ENCODE measurements at regions not wholly inside any gene's neighbourhood (a gene's known extent, or its start where the extent isn't known, plus 50 kb on each side); places are given as distances from the start of the nearest gene placed in this dataset.

DNA sequence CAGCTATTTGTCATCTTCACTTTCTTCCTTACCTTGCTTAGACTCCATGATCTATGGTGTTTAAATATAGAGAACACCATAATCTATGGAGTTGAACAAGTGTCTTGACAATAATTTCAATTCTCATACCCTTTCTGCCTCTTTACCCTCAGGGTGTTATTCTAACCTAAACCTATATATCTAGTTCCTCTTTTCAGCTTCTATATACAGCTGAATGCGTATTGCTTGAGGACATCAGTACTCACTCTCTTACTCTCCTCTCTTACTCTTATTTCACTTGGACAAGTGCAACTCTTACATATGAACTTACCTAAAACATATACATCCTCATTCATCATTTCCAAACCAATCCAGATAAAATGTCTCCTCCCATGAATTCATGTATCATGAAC lies 187.1 kb downstream of the RAP2B start:
- DNase-seq, result no peak

DNA sequence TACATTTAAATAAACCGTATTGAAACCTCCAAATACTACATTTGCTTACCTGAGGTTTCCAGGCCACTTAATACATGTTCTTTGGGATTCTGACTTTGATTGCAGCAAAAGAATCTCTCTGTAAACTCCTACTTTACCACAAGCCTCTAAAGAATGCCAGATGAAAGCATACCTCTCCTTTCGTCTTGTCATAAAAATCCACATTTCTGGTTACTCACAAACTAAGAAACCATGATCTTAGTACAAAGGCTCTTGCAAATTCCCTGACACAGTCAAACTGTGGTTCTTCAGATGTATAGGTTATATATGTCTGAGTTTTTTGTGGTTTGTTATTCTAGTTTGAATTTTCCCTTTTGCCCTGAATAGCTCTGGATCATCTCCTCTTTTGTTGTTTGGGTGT lies 188.4 kb downstream of the RAP2B start:
- intact Hi-C loops (cut with micrococcal nuclease), result no loop called here
- Histone ChIP-seq H3K9ac (ENCODE audit: insufficient read depth, low read length, poor library complexity, severe bottlenecking) (no peak overlapping the region), H3K4me2 (replicated peaks; ENCODE audit: extremely low read depth, low read length, poor library complexity, severe bottlenecking) (no peak overlapping the region), H3K4me3 (replicated peaks in 1 of 3; ENCODE audit: low read depth in 2 of 3, low read length in 3 of 3) (no peak overlapping the region), H3K36me3 (replicated peaks in 1 of 2; ENCODE audit: control insufficient read depth in 1 of 2, insufficient read depth in 2 of 2, low read length in 2 of 2) (no peaks in the 10 kb centered on the region), H3K27ac (ENCODE audit: low read depth in 1 of 2, low read length in 2 of 2) (no peak overlapping the region), H4K20me1 (ENCODE audit: insufficient read depth, low read length) (no peaks in the 10 kb centered on the region), H3K9me3 (replicated peaks in 1 of 2; ENCODE audit: control insufficient read depth in 1 of 2, insufficient read depth in 1 of 2, low read length in 2 of 2) (peaks cover 0 to 9% of the 10 kb centered on the region in 2 donors), H3K79me2 (ENCODE audit: insufficient read depth, low read length) (no peaks in the 10 kb centered on the region), H2AFZ (ENCODE audit: insufficient read depth, low read depth, low read length, poor library complexity, severe bottlenecking) (no peak overlapping the region), H3K4me1 (ENCODE audit: control insufficient read depth in 1 of 2, insufficient read depth in 2 of 2, low read length in 2 of 2) (no peaks in the 10 kb centered on the region), H3K27me3 (ENCODE audit: control insufficient read depth in 2 of 2, insufficient read depth in 2 of 2, low read length in 2 of 2) (no peaks in the 10 kb centered on the region)
- Mint-ChIP-seq H3K27ac (no peak overlapping the region), H3K4me1 (peaks cover 7% of the 10 kb centered on the region), H3K4me3 (no peak overlapping the region), H3K36me3 (no peaks in the 10 kb centered on the region), H3K9me3 (peaks cover 2 to 17% (median 9%) of the 10 kb centered on the region in 7 donors), H3K27me3 (ENCODE audit: low read depth in 3 of 3) (peaks cover 0 to 2% (median 1%) of the 10 kb centered on the region in 3 donors)
- no peak for DNase-seq
- WGBS (ENCODE audit: insufficient coverage), result 100% methylated on average over 1 of the region's 2 CpGs
- TF ChIP-seq, protein P1, sequence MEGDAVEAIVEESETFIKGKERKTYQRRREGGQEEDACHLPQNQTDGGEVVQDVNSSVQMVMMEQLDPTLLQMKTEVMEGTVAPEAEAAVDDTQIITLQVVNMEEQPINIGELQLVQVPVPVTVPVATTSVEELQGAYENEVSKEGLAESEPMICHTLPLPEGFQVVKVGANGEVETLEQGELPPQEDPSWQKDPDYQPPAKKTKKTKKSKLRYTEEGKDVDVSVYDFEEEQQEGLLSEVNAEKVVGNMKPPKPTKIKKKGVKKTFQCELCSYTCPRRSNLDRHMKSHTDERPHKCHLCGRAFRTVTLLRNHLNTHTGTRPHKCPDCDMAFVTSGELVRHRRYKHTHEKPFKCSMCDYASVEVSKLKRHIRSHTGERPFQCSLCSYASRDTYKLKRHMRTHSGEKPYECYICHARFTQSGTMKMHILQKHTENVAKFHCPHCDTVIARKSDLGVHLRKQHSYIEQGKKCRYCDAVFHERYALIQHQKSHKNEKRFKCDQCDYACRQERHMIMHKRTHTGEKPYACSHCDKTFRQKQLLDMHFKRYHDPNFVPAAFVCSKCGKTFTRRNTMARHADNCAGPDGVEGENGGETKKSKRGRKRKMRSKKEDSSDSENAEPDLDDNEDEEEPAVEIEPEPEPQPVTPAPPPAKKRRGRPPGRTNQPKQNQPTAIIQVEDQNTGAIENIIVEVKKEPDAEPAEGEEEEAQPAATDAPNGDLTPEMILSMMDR (IDR thresholded peaks at IDR 0.05), result no peak

More for the DNA sequence above, 187.1 kb downstream of the RAP2B start:
- intact Hi-C loops (cut with micrococcal nuclease), result no loop called here
- Mint-ChIP-seq H3K27ac (no peak overlapping the region), H3K4me3 (no peak overlapping the region), H3K27me3 (ENCODE audit: low read depth in 3 of 3) (peaks cover 0 to 2% (median 2%) of the 10 kb centered on the region in 3 donors), H3K4me1 (peaks cover 7% of the 10 kb centered on the region), H3K36me3 (no peaks in the 10 kb centered on the region), H3K9me3 (peaks cover 2 to 17% (median 12%) of the 10 kb centered on the region in 7 donors)
- no peak overlapping the region for H3K4me2 ChIP-seq (replicated peaks; ENCODE audit: extremely low read depth, low read length, poor library complexity, severe bottlenecking)
- H3K4me1 ChIP-seq (ENCODE audit: control insufficient read depth in 1 of 2, insufficient read depth in 2 of 2, low read length in 2 of 2), result no peaks in the 10 kb centered on the region
- TF ChIP-seq, protein P1 (IDR thresholded peaks at IDR 0.05), result no peak
- H3K79me2 ChIP-seq (ENCODE audit: insufficient read depth, low read length), result no peaks in the 10 kb centered on the region
- no peak overlapping the region for H3K9ac ChIP-seq (ENCODE audit: insufficient read depth, low read length, poor library complexity, severe bottlenecking)
- H3K27me3 ChIP-seq (ENCODE audit: control insufficient read depth in 2 of 2, insufficient read depth in 2 of 2, low read length in 2 of 2), result no peaks in the 10 kb centered on the region
- no CpG with 5 or more reads among the region's 1 CpG for WGBS (ENCODE audit: insufficient coverage)
- H3K36me3 ChIP-seq (replicated peaks in 1 of 2; ENCODE audit: control insufficient read depth in 1 of 2, insufficient read depth in 2 of 2, low read length in 2 of 2), result no peaks in the 10 kb centered on the region
- H3K9me3 ChIP-seq (replicated peaks in 1 of 2; ENCODE audit: control insufficient read depth in 1 of 2, insufficient read depth in 1 of 2, low read length in 2 of 2), result peaks cover 0 to 9% of the 10 kb centered on the region in 2 donors
- H3K4me3 ChIP-seq (replicated peaks in 1 of 3; ENCODE audit: low read depth in 2 of 3, low read length in 3 of 3), result no peak overlapping the region
- H2AFZ ChIP-seq (ENCODE audit: insufficient read depth, low read depth, low read length, poor library complexity, severe bottlenecking), result no peak overlapping the region
- H3K27ac ChIP-seq (ENCODE audit: low read depth in 1 of 2, low read length in 2 of 2), result no peak overlapping the region
- H4K20me1 ChIP-seq (ENCODE audit: insufficient read depth, low read length), result no peaks in the 10 kb centered on the region

Measured in CD14-positive monocyte (primary cell).